Mammary epithelial cell (primary cell): ENCODE measurements at regions not wholly inside any gene's neighbourhood (a gene's known extent, or its start where the extent isn't known, plus 50 kb on each side); places are given as distances from the start of the nearest gene placed in this dataset.

Source experiments
- EZH2 ChIP-seq: IDR thresholded peaks from 2 replicates; pipeline ENCODE4 v1.6.1; 2012; ENCODE audit warnings: low read length, inconsistent platforms, borderline replicate concordance
- TF ChIP-seq, protein P1 (sequence below), 2 donors: IDR thresholded peaks in 1 of 2; conservative IDR thresholded peaks in 1 of 2; 2 replicates each; pipeline ENCODE4 v1.5.1; 2011 to 2012; ENCODE audit warnings: inconsistent platforms in 2 of 2, low read length in 2 of 2, mild to moderate bottlenecking in 2 of 2, control low read depth in 1 of 2, low read depth in 1 of 2; ENCODE audit not compliant: insufficient read depth in 1 of 2; ENCODE audit errors: extremely low read depth in 1 of 2

- TF ChIP-seq, protein P1, sequence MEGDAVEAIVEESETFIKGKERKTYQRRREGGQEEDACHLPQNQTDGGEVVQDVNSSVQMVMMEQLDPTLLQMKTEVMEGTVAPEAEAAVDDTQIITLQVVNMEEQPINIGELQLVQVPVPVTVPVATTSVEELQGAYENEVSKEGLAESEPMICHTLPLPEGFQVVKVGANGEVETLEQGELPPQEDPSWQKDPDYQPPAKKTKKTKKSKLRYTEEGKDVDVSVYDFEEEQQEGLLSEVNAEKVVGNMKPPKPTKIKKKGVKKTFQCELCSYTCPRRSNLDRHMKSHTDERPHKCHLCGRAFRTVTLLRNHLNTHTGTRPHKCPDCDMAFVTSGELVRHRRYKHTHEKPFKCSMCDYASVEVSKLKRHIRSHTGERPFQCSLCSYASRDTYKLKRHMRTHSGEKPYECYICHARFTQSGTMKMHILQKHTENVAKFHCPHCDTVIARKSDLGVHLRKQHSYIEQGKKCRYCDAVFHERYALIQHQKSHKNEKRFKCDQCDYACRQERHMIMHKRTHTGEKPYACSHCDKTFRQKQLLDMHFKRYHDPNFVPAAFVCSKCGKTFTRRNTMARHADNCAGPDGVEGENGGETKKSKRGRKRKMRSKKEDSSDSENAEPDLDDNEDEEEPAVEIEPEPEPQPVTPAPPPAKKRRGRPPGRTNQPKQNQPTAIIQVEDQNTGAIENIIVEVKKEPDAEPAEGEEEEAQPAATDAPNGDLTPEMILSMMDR (conservative IDR thresholded peaks at IDR 0.05 in 1 of 2, IDR thresholded peaks at IDR 0.05 in 1 of 2; ENCODE audit: extremely low read depth in 1 of 2, insufficient read depth in 1 of 2, low read depth in 1 of 2, low read length in 2 of 2): no peak
- no peak for TF ChIP-seq EZH2
Observed at GRCh38 chr5:98318386-98318785, 455.1 kb upstream of the RGMB start.
